ENCODE measurements at regions not wholly inside any gene's neighbourhood (a gene's known extent, or its start where the extent isn't known, plus 50 kb on each side); places are given as distances from the start of the nearest gene placed in this dataset.

DNA sequence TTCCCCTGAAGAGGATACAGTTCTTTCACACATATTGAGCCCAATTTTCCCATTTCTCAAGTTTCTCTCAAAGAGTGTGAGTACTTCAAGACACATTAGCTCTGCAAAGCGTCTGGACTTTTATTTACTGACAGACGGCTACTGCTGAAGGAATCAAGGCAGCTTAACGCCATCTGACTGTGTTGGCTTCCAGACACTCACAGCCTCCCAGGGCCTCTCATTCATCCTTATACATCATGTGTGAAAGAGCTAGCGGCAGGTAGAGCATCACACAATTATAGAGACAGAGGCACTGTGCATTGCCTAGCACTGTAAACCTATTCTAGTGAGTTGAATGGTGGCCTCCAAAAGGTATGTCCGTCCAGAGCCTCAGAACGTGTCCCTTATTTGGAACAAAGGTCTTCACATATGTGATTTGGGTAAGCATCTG is 284.1 kb upstream of the STT3B start:
- TF ChIP-seq EZH2 (IDR thresholded peaks at IDR 0.05) (no peak), CTCF (IDR thresholded peaks at IDR 0.05) (no peak), EZH2phosphoT487 (IDR thresholded peaks at IDR 0.05) (no peak)

Measured in neural progenitor cell (in vitro differentiated cells).